H1 (cell line): ENCODE measurements at regions not wholly inside any gene's neighbourhood (a gene's known extent, or its start where the extent isn't known, plus 50 kb on each side); places are given as distances from the start of the nearest gene placed in this dataset.

ENCODE experiments used
- CTCF ChIA-PET: fragments of 300-600 bp; sonication (Branson Sonifier 250); formaldehyde crosslinking; loops from one replicate; lab custom pipeline; 2021; ENCODE audit not compliant: partially characterized antibody; lab: Charles Lee
- POLR2A ChIA-PET: fragments of 300-600 bp; sonication (Branson Sonifier 250); formaldehyde crosslinking; loops from one replicate; lab custom pipeline; 2021; ENCODE audit warnings: inconsistent platforms; ENCODE audit not compliant: partially characterized antibody; lab: Charles Lee
- DNase-seq, 2 experiments: peaks; one replicate each; pipeline versions ENCODE4 v3.0.0 to v3.0.0-alpha.2; 2010 to 2022; ENCODE audit warnings: low spot score in 2 of 2, low read depth in 1 of 2, mixed read lengths in 1 of 2
- FAIRE-seq: peaks from 2 replicates; lab custom pipeline; 2011; peaks lifted over from hg19 to GRCh38; lab: Jason Lieb, UNC
- H2AFZ ChIP-seq: 2 replicates; pipeline ENCODE4 v1.8.1; 2012; ENCODE audit warnings: low read length, inconsistent platforms
- H2AK5ac ChIP-seq: 2 replicates; pipeline ENCODE4 v1.6.1; 2013; ENCODE audit warnings: low read depth, low read length
- H2BK120ac ChIP-seq: replicated peaks from 2 replicates; pipeline ENCODE3; 2013; ENCODE audit warnings: low read depth, low read length, inconsistent platforms
- H2BK12ac ChIP-seq: 2 replicates; pipeline ENCODE4 v1.6.1; 2013; ENCODE audit warnings: low read depth, low read length
- H2BK15ac ChIP-seq: 2 replicates; pipeline ENCODE4 v1.6.1; 2013; ENCODE audit warnings: low read length
- H2BK20ac ChIP-seq: 2 replicates; pipeline ENCODE4 v1.6.1; 2013; ENCODE audit warnings: low read length
- H2BK5ac ChIP-seq: 2 replicates; pipeline ENCODE4 v1.6.1; 2013; ENCODE audit warnings: low read depth, low read length
- H3K14ac ChIP-seq: 2 replicates; pipeline ENCODE4 v1.6.1; 2013; ENCODE audit warnings: inconsistent platforms; ENCODE audit not compliant: insufficient read length
- H3K18ac ChIP-seq: 2 replicates; pipeline ENCODE4 v1.6.1; 2013; ENCODE audit warnings: low read length; ENCODE audit errors: extremely low read depth
- H3K23ac ChIP-seq: 2 replicates; pipeline ENCODE4 v1.6.1; 2013; ENCODE audit warnings: inconsistent platforms; ENCODE audit not compliant: insufficient read length
- H3K23me2 ChIP-seq: 2 replicates; pipeline ENCODE4 v1.6.1; 2013; ENCODE audit warnings: low read depth, low read length
- H3K27ac ChIP-seq: 2 replicates; pipeline ENCODE4 v1.6.1; 2011; ENCODE audit warnings: low read depth, low read length, inconsistent platforms
- H3K27me3 ChIP-seq, 4 experiments: replicated peaks in 1 of 4; 1 replicate in 1 of 4; 2 replicates in 3 of 4; pipeline versions ENCODE4 v1.6.1 to v1.8.1; 2011 to 2013; ENCODE audit warnings: low read length in 3 of 4, mild to moderate bottlenecking in 3 of 4, inconsistent platforms in 2 of 4, mixed read lengths in 2 of 4, moderate library complexity in 1 of 4; ENCODE audit not compliant: control insufficient read depth in 3 of 4, insufficient read depth in 3 of 4; ENCODE audit errors: extremely low read depth in 1 of 4
- H3K36me3 ChIP-seq, 4 experiments: 2 replicates each; pipeline versions ENCODE4 v1.6.1 to v1.8.1; 2011 to 2013; ENCODE audit warnings: mild to moderate bottlenecking in 4 of 4, low read length in 3 of 4, moderate library complexity in 2 of 4, control low read depth in 1 of 4, inconsistent platforms in 1 of 4; ENCODE audit not compliant: insufficient read depth in 4 of 4, control insufficient read depth in 2 of 4
- H3K4ac ChIP-seq: replicated peaks from 2 replicates; pipeline ENCODE3; 2013; ENCODE audit warnings: low read length, low read depth, mixed read lengths, inconsistent platforms; ENCODE audit not compliant: insufficient read length
- H3K4me1 ChIP-seq, 4 experiments: replicated peaks in 1 of 4; 1 replicate in 1 of 4; 2 replicates in 3 of 4; pipeline versions ENCODE4 v1.6.1 to v1.8.1; 2011 to 2013; ENCODE audit warnings: low read length in 3 of 4, inconsistent platforms in 2 of 4, mixed read lengths in 1 of 4; ENCODE audit not compliant: insufficient read depth in 4 of 4, control insufficient read depth in 3 of 4
- H3K4me2 ChIP-seq, 2 experiments: 2 replicates each; pipeline versions ENCODE4 v1.6.1 to v1.8.1; 2011 to 2013; ENCODE audit warnings: low read depth in 2 of 2, low read length in 2 of 2, control low read depth in 1 of 2, inconsistent platforms in 1 of 2, mild to moderate bottlenecking in 1 of 2; ENCODE audit not compliant: insufficient read depth in 1 of 2
- H3K4me3 ChIP-seq, 4 experiments: fragments of 200-600, 300-600 bp in 1 of 4; sonication (generic), shearing (Covaris generic), sonication (Bioruptor Twin) in 1 of 4; 2 replicates each; pipeline versions ENCODE4 v1.5.1 to v1.8.1; 2011 to 2016; ENCODE audit warnings: low read length in 4 of 4, low read depth in 3 of 4, control low read depth in 2 of 4, inconsistent platforms in 2 of 4, mild to moderate bottlenecking in 2 of 4, mixed read lengths in 1 of 4, moderate library complexity in 1 of 4; ENCODE audit not compliant: insufficient read depth in 2 of 4; ENCODE audit errors: extremely low read depth in 1 of 4
- H3K56ac ChIP-seq: replicated peaks from 2 replicates; pipeline ENCODE3; 2013; ENCODE audit warnings: low read depth, mild to moderate bottlenecking, mixed read lengths, low read length, inconsistent platforms; ENCODE audit not compliant: insufficient read length
- H3K79me1 ChIP-seq: 2 replicates; pipeline ENCODE4 v1.6.1; 2013; ENCODE audit warnings: low read depth, low read length, control low read depth
- H3K79me2 ChIP-seq, 2 experiments: 2 replicates each; pipeline versions ENCODE4 v1.6.1 to v1.8.1; 2012 to 2013; ENCODE audit warnings: low read length in 2 of 2, mild to moderate bottlenecking in 2 of 2, inconsistent platforms in 1 of 2; ENCODE audit not compliant: insufficient read depth in 2 of 2, control insufficient read depth in 1 of 2
- H3K9ac ChIP-seq, 4 experiments: replicated peaks in 1 of 4; 1 replicate in 1 of 4; 2 replicates in 3 of 4; pipeline versions ENCODE4 v1.6.1 to v1.8.1; 2011 to 2013; ENCODE audit warnings: low read depth in 3 of 4, low read length in 3 of 4, control low read depth in 2 of 4, mild to moderate bottlenecking in 2 of 4, moderate library complexity in 2 of 4, inconsistent platforms in 1 of 4; ENCODE audit errors: extremely low read depth in 1 of 4
- H3K9me3 ChIP-seq, 2 experiments: 2 replicates each; pipeline versions ENCODE4 v1.6.1 to v1.8.1; 2012 to 2013; ENCODE audit warnings: mild to moderate bottlenecking in 2 of 2, moderate library complexity in 2 of 2, control low read depth in 1 of 2, inconsistent platforms in 1 of 2, low read depth in 1 of 2, low read length in 1 of 2, mixed read lengths in 1 of 2; ENCODE audit not compliant: insufficient read depth in 2 of 2
- H4K20me1 ChIP-seq, 2 experiments: replicated peaks in 1 of 2; 2 replicates each; pipeline versions ENCODE3 to v1.8.1; 2011 to 2013; ENCODE audit warnings: inconsistent platforms in 2 of 2, low read length in 2 of 2, mild to moderate bottlenecking in 1 of 2; ENCODE audit not compliant: insufficient read depth in 2 of 2, control insufficient read depth in 1 of 2
- H4K5ac ChIP-seq: 2 replicates; pipeline ENCODE4 v1.6.1; 2013; ENCODE audit warnings: low read length, low read depth, mixed read lengths, inconsistent platforms; ENCODE audit not compliant: insufficient read length
- H4K8ac ChIP-seq: 2 replicates; pipeline ENCODE4 v1.8.0; 2013; ENCODE audit warnings: mild to moderate bottlenecking, moderate library complexity, low read length, inconsistent platforms; ENCODE audit not compliant: insufficient read depth; ENCODE audit errors: extremely low read depth
- H4K91ac ChIP-seq: replicated peaks from 2 replicates; pipeline ENCODE3; 2013; ENCODE audit warnings: low read length, mixed read lengths, inconsistent platforms; ENCODE audit not compliant: insufficient read length
- BACH1 ChIP-seq: IDR thresholded peaks from 2 replicates; pipeline ENCODE4 v1.6.1; 2012; ENCODE audit warnings: low read length, improper control_type of control experiment
- SAP30 ChIP-seq: fragments of 300-600 bp; sonication (generic); IDR thresholded peaks from 2 replicates; pipeline ENCODE4 v1.7.1; 2012; ENCODE audit warnings: low read length, moderate library complexity, mild to moderate bottlenecking, inconsistent platforms; ENCODE audit not compliant: insufficient read depth, insufficient replicate concordance
- SIRT6 ChIP-seq: IDR thresholded peaks from one replicate; pipeline ENCODE4 v1.7.1; 2012; ENCODE audit warnings: low read length, inconsistent platforms
- SIX5 ChIP-seq: IDR thresholded peaks from 2 replicates; pipeline ENCODE4 v1.6.1; 2011; ENCODE audit warnings: mild to moderate bottlenecking, low read depth, low read length
- ZNF274 ChIP-seq: IDR thresholded peaks from 2 replicates; pipeline ENCODE4 v1.7.0; 2012; ENCODE audit warnings: low read length, borderline replicate concordance; ENCODE audit errors: extremely low read depth
- WGBS, 2 experiments: shearing (Covaris generic) in 1 of 2; methylation state at CpG; one replicate each; pipeline versions ENCODE4 v1.1.6 to v1.1.7; 2013 to 2015; ENCODE audit warnings: low lambda C conversion rate in 2 of 2, mixed read lengths in 2 of 2, inconsistent platforms in 1 of 2, low coverage in 1 of 2, missing lambda C conversion rate in 1 of 2; ENCODE audit not compliant: insufficient replicate concordance in 2 of 2, insufficient coverage in 1 of 2, insufficient read length in 1 of 2; ENCODE audit errors: extremely low coverage in 1 of 2, missing lambda C conversion rate in 1 of 2; 5-methylcytosine and 5-hydroxymethylcytosine counted together

GRCh38 chr11:25790396-25790795 lies 541.5 kb upstream of the ANO3 start:
- FAIRE-seq (no peak), DNase-seq (no peak)
- H2BK20ac ChIP-seq = no peak overlapping the region
- H2BK15ac ChIP-seq = no peak overlapping the region
- no peak overlapping the region for H3K4me2 ChIP-seq
- no peak overlapping the region for H3K23ac ChIP-seq
- H3K4me3 ChIP-seq = no peak overlapping the region
- WGBS, 2 experiments = 89% methylated on average over 1 of the region's 1 CpG; no CpG with 5 or more reads in 1 of the 2 experiments
- CTCF ChIA-PET = no interaction called here
- H3K4me1 ChIP-seq = no peaks in the 10 kb centered on the region
- no peaks in the 10 kb centered on the region for H3K36me3 ChIP-seq
- H3K27ac ChIP-seq = no peak overlapping the region
- no peak overlapping the region for H2BK12ac ChIP-seq
- no peaks in the 10 kb centered on the region for H3K79me1 ChIP-seq
- no peaks in the 10 kb centered on the region for H4K20me1 ChIP-seq
- no peaks in the 10 kb centered on the region for H3K27me3 ChIP-seq
- no peaks in the 10 kb centered on the region for H3K79me2 ChIP-seq
- H4K8ac ChIP-seq = no peak overlapping the region
- H3K18ac ChIP-seq = no peak overlapping the region
- no peak overlapping the region for H2AFZ ChIP-seq
- no peak overlapping the region for H2BK120ac ChIP-seq
- no peak overlapping the region for H2BK5ac ChIP-seq
- no peak overlapping the region for H4K5ac ChIP-seq
- H3K56ac ChIP-seq = no peak overlapping the region
- H3K9me3 ChIP-seq = no peaks in the 10 kb centered on the region
- no peak overlapping the region for H2AK5ac ChIP-seq
- H3K23me2 ChIP-seq = no peaks in the 10 kb centered on the region; the same call in 1 of the 2 replicates
- POLR2A ChIA-PET = no interaction called here
- H3K9ac ChIP-seq = no peak overlapping the region
- H3K4ac ChIP-seq = no peak overlapping the region
- no peak overlapping the region for H4K91ac ChIP-seq
- no peak overlapping the region for H3K14ac ChIP-seq
- TF ChIP-seq BACH1 = no peak
- no peak for TF ChIP-seq SIX5
- no peak for TF ChIP-seq SIRT6
- no peak for TF ChIP-seq SAP30
- TF ChIP-seq ZNF274 = no peak
